ENCODE measurements at regions not wholly inside any gene's neighbourhood (a gene's known extent, or its start where the extent isn't known, plus 50 kb on each side); places are given as distances from the start of the nearest gene placed in this dataset.
"Not testable (repeated sequence)": the region's sequence is repeated elsewhere in the genome, so short reads cannot be mapped to it uniquely, and the experiment has no call there.

- 92% methylated on average over 2 of the region's 2 CpGs for WGBS
- not testable (repeated sequence) for H3K9ac ChIP-seq (ENCODE audit: low read depth, low read length); H3K27ac ChIP-seq (ENCODE audit: low read depth, low read length); H3K9me3 ChIP-seq (ENCODE audit: insufficient read depth, low read depth, low read length); H3K4me3 ChIP-seq (ENCODE audit: low read length); H3K27me3 ChIP-seq (ENCODE audit: insufficient read depth, low read length); H3K4me1 ChIP-seq (ENCODE audit: insufficient read depth, low read length); H3K36me3 ChIP-seq (ENCODE audit: insufficient read depth, low read length)
Measured at GRCh38 chr2:5206742-5207141, 485.4 kb upstream of the SOX11 start.

DNA sequence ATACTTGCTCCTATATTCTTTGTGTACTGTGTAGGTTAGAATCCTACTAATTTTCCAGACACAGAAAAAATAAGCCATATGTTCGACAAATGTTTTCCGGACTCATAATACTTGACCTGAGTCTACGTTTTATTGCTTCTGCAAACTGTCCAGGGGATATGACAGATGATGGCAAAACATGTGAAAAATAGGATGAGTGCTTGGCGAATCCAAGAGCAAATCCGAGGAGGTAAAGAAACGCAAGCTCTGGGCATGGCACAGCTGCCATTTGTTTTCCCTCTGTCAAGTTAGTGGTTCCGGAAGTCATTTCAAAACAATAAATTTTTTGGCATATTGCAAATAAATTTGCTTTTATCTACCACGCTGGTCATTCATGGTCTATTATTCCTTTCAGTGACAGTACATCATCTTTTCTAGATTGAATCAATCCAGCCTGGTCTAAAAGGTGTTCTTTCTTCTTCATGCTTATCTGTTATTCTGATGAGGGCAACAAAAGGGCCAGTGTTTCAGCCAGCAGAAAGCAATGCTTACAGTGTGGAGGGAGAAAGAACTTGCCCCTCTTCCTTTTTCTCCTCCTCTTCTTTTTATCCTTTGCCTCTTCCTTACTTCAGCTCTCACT is 476.1 kb upstream of the SOX11 start:
- 95% methylated on average over 8 of the region's 8 CpGs for WGBS
- Histone ChIP-seq H3K9ac (ENCODE audit: low read depth, low read length) (no peak overlapping the region), H3K9me3 (ENCODE audit: insufficient read depth, low read depth, low read length) (no peaks in the 10 kb centered on the region), H3K27me3 (ENCODE audit: insufficient read depth, low read length) (no peaks in the 10 kb centered on the region), H3K36me3 (ENCODE audit: insufficient read depth, low read length) (no peaks in the 10 kb centered on the region), H3K4me3 (ENCODE audit: low read length) (no peak overlapping the region), H3K27ac (ENCODE audit: low read depth, low read length) (no peak overlapping the region), H3K4me1 (ENCODE audit: insufficient read depth, low read length) (no peaks in the 10 kb centered on the region)

GRCh38 chr2:5227062-5227699 is 465.0 kb upstream of the SOX11 start:
- Histone ChIP-seq H3K27ac (ENCODE audit: low read depth, low read length) (no peak overlapping the region), H3K9me3 (ENCODE audit: insufficient read depth, low read depth, low read length) (no peaks in the 10 kb centered on the region), H3K27me3 (ENCODE audit: insufficient read depth, low read length) (no peaks in the 10 kb centered on the region), H3K4me3 (ENCODE audit: low read length) (no peak overlapping the region), H3K9ac (ENCODE audit: low read depth, low read length) (no peak overlapping the region), H3K4me1 (ENCODE audit: insufficient read depth, low read length) (no peaks in the 10 kb centered on the region), H3K36me3 (ENCODE audit: insufficient read depth, low read length) (no peaks in the 10 kb centered on the region)
- 90% methylated on average over 4 of the region's 4 CpGs for WGBS

- H3K36me3 ChIP-seq (ENCODE audit: insufficient read depth, low read length), result no peaks in the 10 kb centered on the region
- no peaks in the 10 kb centered on the region for H3K9me3 ChIP-seq (ENCODE audit: insufficient read depth, low read depth, low read length)
Measured at GRCh38 chr2:5229574-5229973, 462.6 kb upstream of the SOX11 start.

DNA sequence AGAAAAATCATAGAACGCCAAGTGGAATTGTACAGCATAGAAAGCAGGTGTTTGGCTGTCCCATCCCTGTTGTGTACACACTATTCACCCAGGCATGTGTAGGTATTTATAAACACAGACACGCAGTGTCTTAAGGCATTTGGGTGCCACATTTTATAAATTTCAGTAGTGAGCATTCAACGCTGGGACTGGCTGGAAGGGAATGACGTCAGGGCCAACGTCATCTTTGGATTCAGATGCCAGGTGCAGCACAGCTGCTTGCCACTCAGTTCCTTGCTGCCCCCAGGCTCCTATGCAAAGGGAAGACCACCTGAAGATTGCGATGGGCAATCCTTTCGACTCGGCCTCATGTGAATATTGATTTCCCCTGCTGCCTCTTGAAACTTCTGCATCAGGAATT is 461.7 kb upstream of the SOX11 start:
- no peaks in the 10 kb centered on the region for H3K9me3 ChIP-seq (ENCODE audit: insufficient read depth, low read depth, low read length)
- 90% methylated on average over 8 of the region's 8 CpGs for WGBS
- no peak overlapping the region for H3K4me3 ChIP-seq (ENCODE audit: low read length)

More at GRCh38 chr2:5229574-5229973, 462.6 kb upstream of the SOX11 start:
- 80% methylated on average over 1 of the region's 2 CpGs for WGBS
- Histone ChIP-seq H3K9ac (ENCODE audit: low read depth, low read length) (no peak overlapping the region), H3K27ac (ENCODE audit: low read depth, low read length) (no peak overlapping the region), H3K4me3 (ENCODE audit: low read length) (no peak overlapping the region), H3K4me1 (ENCODE audit: insufficient read depth, low read length) (no peaks in the 10 kb centered on the region), H3K27me3 (ENCODE audit: insufficient read depth, low read length) (no peaks in the 10 kb centered on the region)

GRCh38 chr2:5230855-5231254 is 461.3 kb upstream of the SOX11 start:
- H3K9me3 ChIP-seq (ENCODE audit: insufficient read depth, low read depth, low read length), result no peaks in the 10 kb centered on the region
- WGBS, result 90% methylated on average over 2 of the region's 3 CpGs

More for the DNA sequence above, 461.7 kb upstream of the SOX11 start:
- Histone ChIP-seq H3K27ac (ENCODE audit: low read depth, low read length) (no peak overlapping the region), H3K9ac (ENCODE audit: low read depth, low read length) (no peak overlapping the region), H3K4me1 (ENCODE audit: insufficient read depth, low read length) (no peaks in the 10 kb centered on the region), H3K27me3 (ENCODE audit: insufficient read depth, low read length) (no peaks in the 10 kb centered on the region), H3K36me3 (ENCODE audit: insufficient read depth, low read length) (no peaks in the 10 kb centered on the region)

GRCh38 chr2:5231287-5231686 is 460.9 kb upstream of the SOX11 start:
- Histone ChIP-seq H3K27me3 (ENCODE audit: insufficient read depth, low read length) (no peaks in the 10 kb centered on the region), H3K9me3 (ENCODE audit: insufficient read depth, low read depth, low read length) (no peaks in the 10 kb centered on the region), H3K4me1 (ENCODE audit: insufficient read depth, low read length) (no peaks in the 10 kb centered on the region), H3K9ac (ENCODE audit: low read depth, low read length) (no peak overlapping the region), H3K27ac (ENCODE audit: low read depth, low read length) (no peak overlapping the region), H3K36me3 (ENCODE audit: insufficient read depth, low read length) (no peaks in the 10 kb centered on the region), H3K4me3 (ENCODE audit: low read length) (no peak overlapping the region)
- WGBS, result 95% methylated on average over 2 of the region's 2 CpGs

More at GRCh38 chr2:5230855-5231254, 461.3 kb upstream of the SOX11 start:
- Histone ChIP-seq H3K36me3 (ENCODE audit: insufficient read depth, low read length) (no peaks in the 10 kb centered on the region), H3K4me3 (ENCODE audit: low read length) (no peak overlapping the region), H3K27me3 (ENCODE audit: insufficient read depth, low read length) (no peaks in the 10 kb centered on the region), H3K4me1 (ENCODE audit: insufficient read depth, low read length) (no peaks in the 10 kb centered on the region), H3K9ac (ENCODE audit: low read depth, low read length) (no peak overlapping the region), H3K27ac (ENCODE audit: low read depth, low read length) (no peak overlapping the region)

DNA sequence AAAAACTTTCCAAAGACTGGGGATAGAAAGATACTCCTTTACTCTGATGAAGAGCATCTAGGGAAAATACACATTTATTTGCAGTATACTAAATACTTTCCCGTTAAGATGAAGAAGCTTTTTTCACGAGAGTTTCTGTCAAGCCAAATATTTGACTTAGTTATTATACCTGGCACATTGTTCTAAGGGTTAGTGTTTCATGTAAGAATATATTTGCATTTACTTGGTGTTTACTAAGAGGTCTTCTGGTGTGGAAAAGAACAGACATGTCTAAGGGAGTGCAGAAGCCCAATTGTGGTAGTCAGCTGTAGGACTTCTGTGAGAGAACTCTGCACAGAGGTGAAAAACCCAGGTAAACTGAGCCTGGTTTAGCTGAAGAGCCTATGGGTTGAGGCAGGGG is 457.6 kb upstream of the SOX11 start:
- no peaks in the 10 kb centered on the region for H3K9me3 ChIP-seq (ENCODE audit: insufficient read depth, low read depth, low read length)
- H3K4me3 ChIP-seq (ENCODE audit: low read length), result no peak overlapping the region
- no peak overlapping the region for H3K9ac ChIP-seq (ENCODE audit: low read depth, low read length)
- no peaks in the 10 kb centered on the region for H3K27me3 ChIP-seq (ENCODE audit: insufficient read depth, low read length)
- H3K27ac ChIP-seq (ENCODE audit: low read depth, low read length), result no peak overlapping the region
- no peaks in the 10 kb centered on the region for H3K4me1 ChIP-seq (ENCODE audit: insufficient read depth, low read length)
- H3K36me3 ChIP-seq (ENCODE audit: insufficient read depth, low read length), result no peaks in the 10 kb centered on the region
- 88% methylated on average over 2 of the region's 2 CpGs for WGBS

- 97% methylated on average over 9 of the region's 9 CpGs for WGBS
- H3K9ac ChIP-seq (ENCODE audit: low read depth, low read length), result no peak overlapping the region
- no peaks in the 10 kb centered on the region for H3K27me3 ChIP-seq (ENCODE audit: insufficient read depth, low read length)
- H3K36me3 ChIP-seq (ENCODE audit: insufficient read depth, low read length), result no peaks in the 10 kb centered on the region
- no peaks in the 10 kb centered on the region for H3K4me1 ChIP-seq (ENCODE audit: insufficient read depth, low read length)
- no peaks in the 10 kb centered on the region for H3K9me3 ChIP-seq (ENCODE audit: insufficient read depth, low read depth, low read length)
- H3K27ac ChIP-seq (ENCODE audit: low read depth, low read length), result no peak overlapping the region
- no peak overlapping the region for H3K4me3 ChIP-seq (ENCODE audit: low read length)
Measured at GRCh38 chr2:5235701-5236100, 456.5 kb upstream of the SOX11 start.

DNA sequence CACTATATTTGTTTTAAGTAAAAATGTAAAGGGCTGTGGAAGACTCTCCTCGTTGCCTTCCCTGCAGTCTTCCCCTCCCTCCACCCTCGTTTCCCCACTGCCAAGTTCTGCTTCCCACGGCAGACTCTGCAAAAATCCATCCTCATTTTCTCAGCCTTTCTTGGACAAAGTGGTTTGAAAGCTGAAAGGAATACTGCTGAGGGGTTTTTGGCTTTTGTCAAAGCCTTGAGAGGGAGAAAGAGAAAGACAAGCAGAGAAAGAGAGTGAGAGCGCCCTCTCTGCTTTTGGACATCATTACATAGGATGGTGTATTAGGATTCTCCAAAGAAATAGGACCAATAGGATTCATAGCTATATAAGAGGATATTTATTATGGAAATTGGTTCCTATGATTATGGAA is 455.9 kb upstream of the SOX11 start:
- no peaks in the 10 kb centered on the region for H3K4me1 ChIP-seq (ENCODE audit: insufficient read depth, low read length)
- no peaks in the 10 kb centered on the region for H3K36me3 ChIP-seq (ENCODE audit: insufficient read depth, low read length)
- no peaks in the 10 kb centered on the region for H3K9me3 ChIP-seq (ENCODE audit: insufficient read depth, low read depth, low read length)
- no peaks in the 10 kb centered on the region for H3K27me3 ChIP-seq (ENCODE audit: insufficient read depth, low read length)
- WGBS, result 90% methylated on average over 4 of the region's 4 CpGs
- no peak overlapping the region for H3K9ac ChIP-seq (ENCODE audit: low read depth, low read length)
- H3K27ac ChIP-seq (ENCODE audit: low read depth, low read length), result no peak overlapping the region
- H3K4me3 ChIP-seq (ENCODE audit: low read length), result no peak overlapping the region

GRCh38 chr2:5242751-5243150 is 449.4 kb upstream of the SOX11 start:
- no peak overlapping the region for H3K9ac ChIP-seq (ENCODE audit: low read depth, low read length)
- 88% methylated on average over 3 of the region's 3 CpGs for WGBS
- no peaks in the 10 kb centered on the region for H3K27me3 ChIP-seq (ENCODE audit: insufficient read depth, low read length)
- no peak overlapping the region for H3K4me3 ChIP-seq (ENCODE audit: low read length)
- no peaks in the 10 kb centered on the region for H3K36me3 ChIP-seq (ENCODE audit: insufficient read depth, low read length)
- H3K4me1 ChIP-seq (ENCODE audit: insufficient read depth, low read length), result no peaks in the 10 kb centered on the region
- no peak overlapping the region for H3K27ac ChIP-seq (ENCODE audit: low read depth, low read length)
- no peaks in the 10 kb centered on the region for H3K9me3 ChIP-seq (ENCODE audit: insufficient read depth, low read depth, low read length)

Data from HUES64 (cell line).